DOHH2 (cell line): ENCODE measurements at regions not wholly inside any gene's neighbourhood (a gene's known extent, or its start where the extent isn't known, plus 50 kb on each side); places are given as distances from the start of the nearest gene placed in this dataset.

Experiments used
- EZH2phosphoT487 ChIP-seq: fragments of 200-600 bp; sonication (generic); IDR thresholded peaks from 2 replicates; pipeline ENCODE4 v1.6.1; 2017; ENCODE audit warnings: borderline replicate concordance, mild to moderate bottlenecking, antibody characterized with exemption, low read length, moderate library complexity, mixed read lengths
- TF ChIP-seq, protein P1 (sequence below): fragments of 200-600 bp; sonication (generic); IDR thresholded peaks from one replicate; pipeline ENCODE4 v1.5.1; 2014; ENCODE audit warnings: antibody characterized with exemption, mild to moderate bottlenecking, low read depth, low read length; ENCODE audit not compliant: poor library complexity, severe bottlenecking

DNA sequence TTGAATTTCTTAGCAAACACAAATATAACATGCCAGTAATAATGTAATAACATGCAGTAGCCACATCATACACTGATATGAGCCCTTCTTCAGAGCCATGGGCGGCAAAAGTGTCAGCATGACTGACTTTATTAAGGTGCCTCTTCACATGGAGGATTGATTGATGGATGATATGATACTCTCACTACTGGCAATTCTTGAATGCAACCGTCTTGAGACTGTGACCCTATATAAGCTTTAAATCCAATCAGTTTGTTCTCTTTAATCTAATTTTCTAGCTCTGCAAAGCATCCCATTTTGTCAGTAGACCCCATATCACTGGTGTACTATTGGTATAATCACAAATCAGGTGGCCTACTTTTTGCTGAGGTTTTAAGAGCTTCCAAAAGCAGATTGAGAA, 463.7 kb upstream of the ROBO2 start:
- TF ChIP-seq, protein P1, sequence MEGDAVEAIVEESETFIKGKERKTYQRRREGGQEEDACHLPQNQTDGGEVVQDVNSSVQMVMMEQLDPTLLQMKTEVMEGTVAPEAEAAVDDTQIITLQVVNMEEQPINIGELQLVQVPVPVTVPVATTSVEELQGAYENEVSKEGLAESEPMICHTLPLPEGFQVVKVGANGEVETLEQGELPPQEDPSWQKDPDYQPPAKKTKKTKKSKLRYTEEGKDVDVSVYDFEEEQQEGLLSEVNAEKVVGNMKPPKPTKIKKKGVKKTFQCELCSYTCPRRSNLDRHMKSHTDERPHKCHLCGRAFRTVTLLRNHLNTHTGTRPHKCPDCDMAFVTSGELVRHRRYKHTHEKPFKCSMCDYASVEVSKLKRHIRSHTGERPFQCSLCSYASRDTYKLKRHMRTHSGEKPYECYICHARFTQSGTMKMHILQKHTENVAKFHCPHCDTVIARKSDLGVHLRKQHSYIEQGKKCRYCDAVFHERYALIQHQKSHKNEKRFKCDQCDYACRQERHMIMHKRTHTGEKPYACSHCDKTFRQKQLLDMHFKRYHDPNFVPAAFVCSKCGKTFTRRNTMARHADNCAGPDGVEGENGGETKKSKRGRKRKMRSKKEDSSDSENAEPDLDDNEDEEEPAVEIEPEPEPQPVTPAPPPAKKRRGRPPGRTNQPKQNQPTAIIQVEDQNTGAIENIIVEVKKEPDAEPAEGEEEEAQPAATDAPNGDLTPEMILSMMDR: no peak
- no peak for TF ChIP-seq EZH2phosphoT487
